GM12872 (cell line): ENCODE measurements at regions not wholly inside any gene's neighbourhood (a gene's known extent, or its start where the extent isn't known, plus 50 kb on each side); places are given as distances from the start of the nearest gene placed in this dataset.

Experiments
- CTCF ChIP-seq: IDR thresholded peaks from 3 replicates; pipeline ENCODE4 v1.5.1; 2011; ENCODE audit warnings: low read depth, mild to moderate bottlenecking, low read length, moderate library complexity; ENCODE audit not compliant: insufficient read depth

- TF ChIP-seq CTCF: no peak
These were observed 589.8 kb downstream of the RNF144B start for GRCh38 chr6:18976966-18977365.

DNA sequence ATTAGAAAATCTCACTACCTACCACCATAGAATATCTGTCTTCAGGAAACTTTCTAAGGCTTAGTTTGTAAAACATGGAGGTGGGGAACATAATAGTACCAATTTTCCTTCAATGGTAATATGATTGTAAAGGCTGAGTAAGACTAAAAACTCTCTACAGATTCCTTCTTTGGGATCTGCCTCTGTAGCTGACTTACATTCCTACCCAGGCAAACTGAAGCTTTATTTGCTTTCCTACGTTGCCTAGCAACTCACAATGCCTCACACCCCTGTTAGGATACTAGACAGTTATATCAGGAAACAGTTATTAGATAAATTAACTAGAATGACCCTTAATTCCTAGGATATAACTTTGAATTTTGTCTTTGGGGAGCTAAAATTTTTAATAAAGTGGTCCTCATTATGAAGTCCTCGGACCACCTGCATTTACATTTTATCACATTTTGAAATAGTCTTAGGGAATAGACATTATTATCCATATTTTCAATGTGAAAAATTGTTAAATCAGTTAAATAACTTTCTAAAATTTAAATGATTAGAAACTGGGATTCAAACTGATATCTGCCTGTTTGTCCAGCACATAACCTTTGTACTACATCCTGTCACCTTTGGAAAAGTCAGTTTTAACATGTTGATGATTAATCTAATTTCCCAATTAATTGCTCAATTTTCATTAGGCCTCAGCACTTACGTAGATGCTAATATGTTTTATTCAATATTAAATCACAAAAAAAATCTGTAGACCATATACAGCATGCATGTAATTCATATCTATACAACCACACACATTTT is 591.4 kb downstream of the RNF144B start:
- TF ChIP-seq CTCF: no peak

DNA sequence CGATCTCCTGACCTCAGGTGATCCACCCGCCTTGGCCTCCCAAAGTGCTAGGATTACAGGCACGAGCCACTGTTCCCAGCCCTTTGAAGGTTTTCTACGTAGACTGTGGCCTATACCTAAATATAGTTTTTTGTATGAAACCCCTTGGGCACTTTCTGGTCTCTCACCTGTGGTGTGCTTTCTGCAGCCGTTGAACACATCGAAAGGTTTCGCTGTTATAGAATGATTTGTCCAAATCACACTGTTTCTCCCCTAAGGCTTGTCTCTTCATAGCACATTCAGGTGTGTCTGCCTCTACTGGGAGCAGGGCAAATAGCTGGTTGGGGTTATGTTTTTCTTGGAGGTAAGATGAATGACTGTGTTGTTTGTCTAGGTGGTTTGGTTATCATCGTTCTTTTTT is 597.9 kb downstream of the RNF144B start:
- no peak for TF ChIP-seq CTCF

DNA sequence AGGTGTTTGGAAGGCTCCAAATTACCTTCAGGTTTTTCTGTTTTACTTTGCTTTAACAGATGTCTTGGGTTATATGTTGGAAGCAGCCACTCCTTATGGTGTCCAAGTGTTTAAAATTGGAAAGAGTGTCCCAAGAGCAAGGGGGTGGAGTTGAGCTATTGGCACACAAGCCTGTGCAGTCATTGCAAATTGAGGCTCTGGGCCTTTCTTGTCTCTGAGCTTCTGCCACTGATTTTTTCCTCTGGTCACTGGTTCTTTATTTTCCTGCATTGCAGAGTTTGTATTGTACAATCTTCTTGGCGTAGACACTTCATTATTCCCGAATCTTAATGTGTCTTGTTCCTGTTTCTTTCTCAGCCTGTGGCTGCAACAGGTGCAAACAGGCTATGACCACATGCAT is 598.8 kb downstream of the RNF144B start:
- no peak for TF ChIP-seq CTCF

- no peak for TF ChIP-seq CTCF
These were observed 601.5 kb downstream of the RNF144B start for GRCh38 chr6:18988636-18989035.

- TF ChIP-seq CTCF: peak; percentile 79
These were observed 603.2 kb downstream of the RNF144B start for GRCh38 chr6:18990059-18990978.

DNA sequence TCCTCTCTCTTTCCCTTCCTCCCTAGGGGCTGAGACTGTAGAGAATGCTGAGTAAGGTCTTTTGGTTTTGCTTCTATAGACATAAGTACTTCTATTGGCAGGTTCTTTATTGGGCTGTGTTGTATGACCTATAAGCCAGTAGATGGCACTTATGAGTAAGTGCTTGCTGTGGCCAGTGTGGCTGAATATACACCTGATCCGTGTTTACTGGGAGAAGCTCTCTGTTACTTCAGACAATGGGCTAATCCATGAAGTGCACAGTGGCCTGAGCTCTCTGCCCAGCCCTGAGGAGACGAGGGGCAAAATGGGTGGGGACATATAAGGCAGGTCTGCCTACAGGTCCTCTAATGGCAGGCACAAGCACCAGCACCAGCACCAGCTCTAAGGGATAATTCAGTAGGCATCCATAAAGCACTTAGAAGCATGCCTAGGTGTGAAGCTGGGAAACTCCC is 610.3 kb downstream of the RNF144B start:
- peak; percentile 72 for TF ChIP-seq CTCF
